GM12865 (cell line): ENCODE measurements at regions not wholly inside any gene's neighbourhood (a gene's known extent, or its start where the extent isn't known, plus 50 kb on each side); places are given as distances from the start of the nearest gene placed in this dataset.

ENCODE experiments used
- DNase-seq: peaks from one replicate; pipeline ENCODE4 v3.0.0; 2010; ENCODE audit warnings: low read depth
- H3K4me3 ChIP-seq: 2 replicates; pipeline ENCODE4 v1.5.1; 2011; ENCODE audit warnings: mild to moderate bottlenecking, low read depth, low read length, control low read depth
- TF ChIP-seq, protein P1 (sequence below): IDR thresholded peaks from 2 replicates; pipeline ENCODE4 v1.5.1; 2011; ENCODE audit warnings: low read length, control low read depth, low read depth, inconsistent platforms; ENCODE audit not compliant: insufficient read depth; ENCODE audit errors: missing control alignments

DNA sequence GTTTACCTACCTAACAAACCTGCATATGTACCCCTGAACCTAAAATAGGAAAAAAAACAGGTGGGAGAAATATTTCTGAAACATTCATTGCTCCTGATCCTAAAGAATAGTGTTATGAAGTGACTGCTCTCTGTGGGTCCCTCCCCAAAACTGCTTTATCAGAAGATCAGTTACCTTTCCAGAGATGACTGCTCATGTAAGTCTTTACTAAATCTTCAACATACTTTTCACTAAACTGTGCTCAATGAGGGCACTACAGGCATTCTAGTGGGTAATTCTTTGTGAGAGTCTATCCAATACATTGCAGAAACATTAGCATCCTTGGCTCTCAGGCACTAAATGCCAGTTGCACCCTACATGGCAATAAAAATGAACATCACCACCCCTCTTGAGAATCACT, 189.3 kb upstream of the STK17B start:
- no peak for DNase-seq
- no peak overlapping the region for H3K4me3 ChIP-seq
- TF ChIP-seq, protein P1, sequence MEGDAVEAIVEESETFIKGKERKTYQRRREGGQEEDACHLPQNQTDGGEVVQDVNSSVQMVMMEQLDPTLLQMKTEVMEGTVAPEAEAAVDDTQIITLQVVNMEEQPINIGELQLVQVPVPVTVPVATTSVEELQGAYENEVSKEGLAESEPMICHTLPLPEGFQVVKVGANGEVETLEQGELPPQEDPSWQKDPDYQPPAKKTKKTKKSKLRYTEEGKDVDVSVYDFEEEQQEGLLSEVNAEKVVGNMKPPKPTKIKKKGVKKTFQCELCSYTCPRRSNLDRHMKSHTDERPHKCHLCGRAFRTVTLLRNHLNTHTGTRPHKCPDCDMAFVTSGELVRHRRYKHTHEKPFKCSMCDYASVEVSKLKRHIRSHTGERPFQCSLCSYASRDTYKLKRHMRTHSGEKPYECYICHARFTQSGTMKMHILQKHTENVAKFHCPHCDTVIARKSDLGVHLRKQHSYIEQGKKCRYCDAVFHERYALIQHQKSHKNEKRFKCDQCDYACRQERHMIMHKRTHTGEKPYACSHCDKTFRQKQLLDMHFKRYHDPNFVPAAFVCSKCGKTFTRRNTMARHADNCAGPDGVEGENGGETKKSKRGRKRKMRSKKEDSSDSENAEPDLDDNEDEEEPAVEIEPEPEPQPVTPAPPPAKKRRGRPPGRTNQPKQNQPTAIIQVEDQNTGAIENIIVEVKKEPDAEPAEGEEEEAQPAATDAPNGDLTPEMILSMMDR = no peak

DNA sequence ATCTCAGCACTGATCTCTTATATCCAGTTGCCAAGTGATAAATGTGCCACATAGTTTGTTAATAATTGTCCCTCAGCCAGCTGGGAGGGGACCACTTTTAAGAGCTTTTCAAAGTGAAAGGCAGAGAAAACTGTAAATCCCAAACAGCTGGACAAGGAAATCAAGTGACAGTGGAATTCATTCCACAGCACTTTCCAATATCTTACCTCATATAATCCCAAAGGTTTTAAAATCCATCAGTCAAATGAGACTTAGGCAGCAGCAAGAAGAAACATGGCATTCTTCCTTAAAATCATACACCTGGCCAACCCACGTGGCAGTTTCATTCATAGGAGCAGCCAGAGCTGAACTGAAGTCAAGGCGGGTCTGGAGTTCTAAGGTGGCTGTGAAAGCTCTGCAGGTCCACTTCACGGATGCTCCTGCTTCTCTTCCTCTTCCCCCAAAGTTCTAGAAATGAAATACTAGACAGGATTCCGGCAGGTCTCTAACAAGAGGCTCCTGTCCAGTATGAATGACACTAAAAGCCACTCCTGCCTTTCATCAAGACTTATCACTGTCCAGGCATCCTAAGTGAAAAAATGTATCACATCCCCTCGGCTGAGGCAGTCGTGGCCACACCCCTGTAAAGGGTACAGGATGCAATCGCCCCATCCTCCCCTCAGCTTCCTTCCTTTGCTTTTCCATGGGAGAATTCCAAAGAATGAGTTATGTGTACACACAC, 190.4 kb upstream of the STK17B start:
- no peak overlapping the region for H3K4me3 ChIP-seq
- TF ChIP-seq, protein P1 = no peak
- no peak for DNase-seq

DNA sequence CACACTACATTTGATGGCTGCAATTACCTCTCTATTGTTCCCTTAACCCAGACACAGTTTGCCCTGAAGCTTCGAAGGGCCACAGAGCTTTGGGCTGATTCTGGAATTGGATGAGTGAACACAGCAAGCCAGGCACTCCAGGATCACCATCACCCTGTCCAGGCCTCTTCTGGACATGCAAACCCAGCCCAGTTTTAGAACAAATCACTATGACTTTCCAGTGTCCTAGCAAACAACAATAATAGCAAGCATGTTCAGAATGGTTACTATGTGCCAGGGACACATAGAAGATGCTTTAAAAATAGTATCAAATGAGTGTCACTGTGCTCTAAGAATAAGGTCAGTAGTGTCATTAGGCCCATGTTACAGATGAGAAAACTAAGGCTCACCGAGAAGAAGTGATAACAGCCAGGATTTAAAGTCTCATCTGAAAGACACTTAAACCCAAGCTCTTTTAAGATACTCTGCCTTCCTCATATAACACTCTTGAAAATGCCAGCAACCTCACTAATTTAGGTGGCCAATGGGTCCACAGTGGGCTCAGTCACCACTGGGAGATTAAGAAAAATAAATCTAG, 191.7 kb upstream of the STK17B start:
- TF ChIP-seq, protein P1 = no peak

GRCh38 chr2:196365145-196365544, 193.8 kb upstream of the STK17B start:
- H3K4me3 ChIP-seq = no peak overlapping the region
- TF ChIP-seq, protein P1 = no peak
- no peak for DNase-seq

More for the DNA sequence above, 191.7 kb upstream of the STK17B start:
- DNase-seq = no peak
- H3K4me3 ChIP-seq = no peak overlapping the region

DNA sequence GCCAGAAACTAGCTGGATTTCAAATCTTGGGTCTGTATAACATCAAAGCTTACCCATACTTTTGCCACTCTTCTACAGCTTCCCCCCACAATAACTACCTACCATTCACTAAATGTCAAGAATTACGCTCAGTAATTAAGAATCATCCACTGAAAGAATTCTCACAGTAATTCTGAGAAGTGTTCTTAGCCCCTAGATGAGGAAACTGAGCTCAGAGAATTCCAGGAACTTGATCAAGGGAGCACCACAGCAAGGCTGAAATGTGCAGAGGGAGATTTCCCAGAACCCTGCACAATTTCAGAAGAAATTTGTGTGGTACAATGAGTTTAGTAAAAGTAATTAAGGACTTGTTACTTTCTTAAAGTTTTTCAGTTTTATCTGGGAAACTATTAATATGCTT, 194.5 kb upstream of the STK17B start:
- DNase-seq = no peak
- TF ChIP-seq, protein P1 = no peak
- H3K4me3 ChIP-seq = no peak overlapping the region

DNA sequence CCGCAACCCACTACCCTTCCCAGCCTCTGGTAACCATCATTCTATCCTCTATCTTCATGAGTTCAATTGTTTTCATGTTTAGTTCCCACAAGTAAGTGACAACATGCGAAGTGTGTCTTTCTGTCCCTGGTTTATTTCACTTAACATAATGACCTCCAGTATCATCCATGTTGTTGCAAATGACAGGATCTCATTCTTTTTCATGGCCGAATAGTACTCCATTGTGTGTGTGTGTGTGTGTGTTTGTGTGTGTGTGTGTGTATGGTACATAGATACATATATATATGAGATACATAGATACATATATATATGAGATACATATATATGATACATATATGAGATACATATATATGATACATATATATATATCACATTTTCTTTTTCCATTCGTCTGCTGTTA, 196.3 kb upstream of the STK17B start:
- TF ChIP-seq, protein P1 = no peak
- H3K4me3 ChIP-seq = no peak overlapping the region
- no peak for DNase-seq
